ENCODE measurements at regions not wholly inside any gene's neighbourhood (a gene's known extent, or its start where the extent isn't known, plus 50 kb on each side); places are given as distances from the start of the nearest gene placed in this dataset.

- Histone ChIP-seq H3K9me3 (peaks cover 2% of the 10 kb centered on the region), H3K4me1 (ENCODE audit: control insufficient read depth in 1 of 2, insufficient read depth in 1 of 2, low read depth in 1 of 2, low read length in 1 of 2) (peaks cover 71 to 75% of the 10 kb centered on the region in 2 experiments), H3K36me3 (no peaks in the 10 kb centered on the region), H3K27ac (peak overlapping the region; percentile 68), H3K27me3 (no peaks in the 10 kb centered on the region), H3K4me3 (ENCODE audit: low read depth in 1 of 2, low read length in 1 of 2) (no peak overlapping the region)
- TF ChIP-seq, protein P1, sequence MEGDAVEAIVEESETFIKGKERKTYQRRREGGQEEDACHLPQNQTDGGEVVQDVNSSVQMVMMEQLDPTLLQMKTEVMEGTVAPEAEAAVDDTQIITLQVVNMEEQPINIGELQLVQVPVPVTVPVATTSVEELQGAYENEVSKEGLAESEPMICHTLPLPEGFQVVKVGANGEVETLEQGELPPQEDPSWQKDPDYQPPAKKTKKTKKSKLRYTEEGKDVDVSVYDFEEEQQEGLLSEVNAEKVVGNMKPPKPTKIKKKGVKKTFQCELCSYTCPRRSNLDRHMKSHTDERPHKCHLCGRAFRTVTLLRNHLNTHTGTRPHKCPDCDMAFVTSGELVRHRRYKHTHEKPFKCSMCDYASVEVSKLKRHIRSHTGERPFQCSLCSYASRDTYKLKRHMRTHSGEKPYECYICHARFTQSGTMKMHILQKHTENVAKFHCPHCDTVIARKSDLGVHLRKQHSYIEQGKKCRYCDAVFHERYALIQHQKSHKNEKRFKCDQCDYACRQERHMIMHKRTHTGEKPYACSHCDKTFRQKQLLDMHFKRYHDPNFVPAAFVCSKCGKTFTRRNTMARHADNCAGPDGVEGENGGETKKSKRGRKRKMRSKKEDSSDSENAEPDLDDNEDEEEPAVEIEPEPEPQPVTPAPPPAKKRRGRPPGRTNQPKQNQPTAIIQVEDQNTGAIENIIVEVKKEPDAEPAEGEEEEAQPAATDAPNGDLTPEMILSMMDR (IDR thresholded peaks at IDR 0.05), result no peak
Observed at GRCh38 chr15:49715211-49715610, 94.4 kb downstream of the DTWD1 start.

- H3K4me1 ChIP-seq (ENCODE audit: control insufficient read depth in 1 of 2, insufficient read depth in 1 of 2, low read depth in 1 of 2, low read length in 1 of 2), result peaks cover 71 to 73% of the 10 kb centered on the region in 2 experiments
- peak overlapping the region; percentile 68 for H3K27ac ChIP-seq
- no peaks in the 10 kb centered on the region for H3K36me3 ChIP-seq
- TF ChIP-seq, protein P1 (IDR thresholded peaks at IDR 0.05), result no peak
- H3K9me3 ChIP-seq, result no peaks in the 10 kb centered on the region
- no peak overlapping the region for H3K4me3 ChIP-seq (ENCODE audit: low read depth in 1 of 2, low read length in 1 of 2)
- H3K27me3 ChIP-seq, result no peaks in the 10 kb centered on the region
Observed at GRCh38 chr15:49715701-49716100, 94.9 kb downstream of the DTWD1 start.

DNA sequence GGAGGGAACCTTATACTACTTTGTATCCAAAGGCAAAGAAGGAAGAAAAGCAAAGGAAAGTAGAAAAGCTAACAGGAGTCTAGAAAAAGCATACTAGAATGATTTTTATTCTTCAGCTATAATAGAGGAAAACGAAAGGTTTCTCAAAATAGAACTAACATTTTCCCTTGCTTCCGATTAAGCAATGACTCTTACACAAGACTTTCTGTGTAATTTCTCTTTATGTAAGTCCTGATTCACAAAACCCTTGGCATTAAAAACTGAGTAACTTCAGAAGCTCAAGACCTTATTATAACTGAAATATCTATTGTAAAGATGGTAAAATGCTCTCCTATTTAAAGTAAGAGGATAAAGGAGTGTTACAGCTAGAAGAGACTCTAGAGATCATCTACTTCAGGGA lies 97.4 kb downstream of the DTWD1 start:
- TF ChIP-seq, protein P1 (IDR thresholded peaks at IDR 0.05), result no peak
- H3K36me3 ChIP-seq, result no peaks in the 10 kb centered on the region
- no peaks in the 10 kb centered on the region for H3K27me3 ChIP-seq
- H3K9me3 ChIP-seq, result no peaks in the 10 kb centered on the region
- peaks cover 59% of the 10 kb centered on the region in 2 experiments for H3K4me1 ChIP-seq (ENCODE audit: control insufficient read depth in 1 of 2, insufficient read depth in 1 of 2, low read depth in 1 of 2, low read length in 1 of 2)
- H3K27ac ChIP-seq, result peak overlapping the region; percentile 67
- peak overlapping the region in 1 of 2 experiments; percentile 15 for H3K4me3 ChIP-seq (ENCODE audit: low read depth in 1 of 2, low read length in 1 of 2)

- peak overlapping the region in 1 of 2 experiments; percentile 2 for H3K4me3 ChIP-seq (ENCODE audit: low read depth in 1 of 2, low read length in 1 of 2)
- no peaks in the 10 kb centered on the region for H3K27me3 ChIP-seq
- no peaks in the 10 kb centered on the region for H3K9me3 ChIP-seq
- H3K27ac ChIP-seq, result peak overlapping the region; percentile 67
- H3K36me3 ChIP-seq, result no peaks in the 10 kb centered on the region
- TF ChIP-seq, protein P1 (IDR thresholded peaks at IDR 0.05), result no peak
- peaks cover 53% of the 10 kb centered on the region in 2 experiments for H3K4me1 ChIP-seq (ENCODE audit: control insufficient read depth in 1 of 2, insufficient read depth in 1 of 2, low read depth in 1 of 2, low read length in 1 of 2)
Observed at GRCh38 chr15:49718846-49719245, 98.0 kb downstream of the DTWD1 start.

- Histone ChIP-seq H3K27ac (no peak overlapping the region), H3K36me3 (no peaks in the 10 kb centered on the region), H3K4me1 (ENCODE audit: control insufficient read depth in 1 of 2, insufficient read depth in 1 of 2, low read depth in 1 of 2, low read length in 1 of 2) (peaks cover 38 to 40% of the 10 kb centered on the region in 2 experiments), H3K27me3 (no peaks in the 10 kb centered on the region), H3K4me3 (ENCODE audit: low read depth in 1 of 2, low read length in 1 of 2) (no peak overlapping the region), H3K9me3 (no peaks in the 10 kb centered on the region)
- TF ChIP-seq, protein P1 (IDR thresholded peaks at IDR 0.05), result no peak
Observed at GRCh38 chr15:49720261-49720660, 99.4 kb downstream of the DTWD1 start.

- Histone ChIP-seq H3K27ac (no peak overlapping the region), H3K4me3 (ENCODE audit: low read depth in 1 of 2, low read length in 1 of 2) (no peak overlapping the region), H3K36me3 (no peaks in the 10 kb centered on the region), H3K4me1 (ENCODE audit: control insufficient read depth in 1 of 2, insufficient read depth in 1 of 2, low read depth in 1 of 2, low read length in 1 of 2) (peaks cover 30 to 31% of the 10 kb centered on the region in 2 experiments), H3K9me3 (no peaks in the 10 kb centered on the region), H3K27me3 (no peaks in the 10 kb centered on the region)
- TF ChIP-seq, protein P1 (IDR thresholded peaks at IDR 0.05), result no peak
Observed at GRCh38 chr15:49721091-49721490, 100.2 kb downstream of the DTWD1 start.

Data from neutrophil (primary cell).